Neural cell (in vitro differentiated cells): ENCODE measurements at regions not wholly inside any gene's neighbourhood (a gene's known extent, or its start where the extent isn't known, plus 50 kb on each side); places are given as distances from the start of the nearest gene placed in this dataset.

Experiments
- H2AFZ ChIP-seq: fragments of 200-600, 300-800 bp; sonication (generic), shearing (Covaris generic); 2 replicates; pipeline ENCODE4 v1.6.0; 2014; ENCODE audit warnings: low read depth, mild to moderate bottlenecking, antibody characterized with exemption, low read length, moderate library complexity
- H3F3A ChIP-seq: fragments of 200-600 bp; shearing (Covaris generic); 2 replicates; pipeline ENCODE4 v1.6.1; 2016; ENCODE audit warnings: mild to moderate bottlenecking, moderate library complexity, mixed read lengths, antibody characterized with exemption, low read length; ENCODE audit not compliant: insufficient read depth, poor library complexity, severe bottlenecking
- H3K27ac ChIP-seq: fragments of 200-600, 300-800 bp; sonication (generic), shearing (Covaris generic); 2 replicates; pipeline ENCODE4 v1.5.1; 2014; ENCODE audit warnings: mild to moderate bottlenecking, low read length, moderate library complexity
- H3K27me3 ChIP-seq: fragments of 300-800, 200-600 bp; sonication (generic), shearing (Covaris generic); 2 replicates; pipeline ENCODE4 v1.6.0; 2014; ENCODE audit warnings: mild to moderate bottlenecking, low read depth, low read length, moderate library complexity; ENCODE audit not compliant: insufficient read depth
- H3K36me3 ChIP-seq: fragments of 300-800, 200-600 bp; sonication (generic), shearing (Covaris generic); 2 replicates; pipeline ENCODE4 v1.5.1; 2014; ENCODE audit warnings: mild to moderate bottlenecking, antibody characterized with exemption, low read length, moderate library complexity; ENCODE audit not compliant: insufficient read depth
- H3K4me2 ChIP-seq: fragments of 300-800, 200-600 bp; sonication (generic), shearing (Covaris generic); 2 replicates; pipeline ENCODE4 v1.6.0; 2014; ENCODE audit warnings: mild to moderate bottlenecking, low read length
- H3K4me3 ChIP-seq: fragments of 300-800, 200-600 bp; sonication (generic), shearing (Covaris generic); 2 replicates; pipeline ENCODE4 v1.5.1; 2014; ENCODE audit warnings: mild to moderate bottlenecking, low read length, moderate library complexity
- H3K79me2 ChIP-seq: fragments of 200-600 bp; shearing (Covaris generic); replicated peaks from 2 replicates; pipeline ENCODE4 v1.6.0; 2014; ENCODE audit warnings: mild to moderate bottlenecking, low read length, moderate library complexity; ENCODE audit not compliant: insufficient read depth
- H3K9ac ChIP-seq: fragments of 300-800, 200-600 bp; sonication (generic), shearing (Covaris generic); 2 replicates; pipeline ENCODE4 v1.6.1; 2016; ENCODE audit warnings: mild to moderate bottlenecking, low read length, mixed read lengths
- H3K9me2 ChIP-seq: fragments of 200-600 bp; shearing (Covaris generic); 2 replicates; pipeline ENCODE4 v1.6.1; 2016; ENCODE audit warnings: mild to moderate bottlenecking, low read length, mixed read lengths; ENCODE audit not compliant: insufficient read depth
- H3K9me3 ChIP-seq: fragments of 200-600, 300-800 bp; sonication (generic), shearing (Covaris generic); 2 replicates; pipeline ENCODE4 v1.6.1; 2016; ENCODE audit warnings: mild to moderate bottlenecking, mixed run types, low read length, moderate library complexity, mixed read lengths
- H4K20me1 ChIP-seq: fragments of 200-600 bp; shearing (Covaris generic); 2 replicates; pipeline ENCODE4 v1.6.1; 2016; ENCODE audit warnings: mild to moderate bottlenecking, mixed run types; ENCODE audit not compliant: insufficient read depth
- CTCF ChIP-seq: fragments of 450-650 bp; IDR thresholded peaks from 2 replicates; pipeline ENCODE4 v1.5.1; 2014; ENCODE audit warnings: antibody characterized with exemption, mild to moderate bottlenecking, moderate library complexity; ENCODE audit not compliant: poor library complexity, severe bottlenecking
- EP300 ChIP-seq: fragments of 450-650 bp; conservative IDR thresholded peaks from 2 replicates; pipeline ENCODE4 v1.6.1; 2014; ENCODE audit warnings: antibody characterized with exemption, mild to moderate bottlenecking, moderate library complexity; ENCODE audit not compliant: poor library complexity, severe bottlenecking
- EZH2 ChIP-seq: fragments of 200-600, 300-800 bp; shearing (Covaris generic), sonication (generic); IDR thresholded peaks from 2 replicates; pipeline ENCODE4 v1.6.1; 2014; ENCODE audit warnings: antibody characterized with exemption, low read length, borderline replicate concordance, mild to moderate bottlenecking; ENCODE audit not compliant: insufficient read depth, poor library complexity, severe bottlenecking
- MXI1 ChIP-seq: fragments of 450-650 bp; conservative IDR thresholded peaks from 2 replicates; pipeline ENCODE4 v1.6.1; 2014; ENCODE audit warnings: antibody characterized with exemption, mild to moderate bottlenecking; ENCODE audit not compliant: poor library complexity, severe bottlenecking
- POLR2AphosphoS5 ChIP-seq: IDR thresholded peaks from 2 replicates; pipeline ENCODE4 v1.6.1; 2012
- RAD21 ChIP-seq: fragments of 450-650 bp; conservative IDR thresholded peaks from 2 replicates; pipeline ENCODE4 v1.6.1; 2014; ENCODE audit warnings: antibody characterized with exemption, mild to moderate bottlenecking, moderate library complexity
- REST ChIP-seq: IDR thresholded peaks from 2 replicates; pipeline ENCODE4 v1.6.1; 2012; ENCODE audit warnings: borderline replicate concordance
- SMC3 ChIP-seq: fragments of 450-650 bp; conservative IDR thresholded peaks from 2 replicates; pipeline ENCODE4 v1.6.1; 2014; ENCODE audit warnings: antibody characterized with exemption, mild to moderate bottlenecking, moderate library complexity; ENCODE audit not compliant: poor library complexity
- TAF1 ChIP-seq: IDR thresholded peaks from 2 replicates; pipeline ENCODE4 v1.6.1; 2012; ENCODE audit warnings: low read depth

DNA sequence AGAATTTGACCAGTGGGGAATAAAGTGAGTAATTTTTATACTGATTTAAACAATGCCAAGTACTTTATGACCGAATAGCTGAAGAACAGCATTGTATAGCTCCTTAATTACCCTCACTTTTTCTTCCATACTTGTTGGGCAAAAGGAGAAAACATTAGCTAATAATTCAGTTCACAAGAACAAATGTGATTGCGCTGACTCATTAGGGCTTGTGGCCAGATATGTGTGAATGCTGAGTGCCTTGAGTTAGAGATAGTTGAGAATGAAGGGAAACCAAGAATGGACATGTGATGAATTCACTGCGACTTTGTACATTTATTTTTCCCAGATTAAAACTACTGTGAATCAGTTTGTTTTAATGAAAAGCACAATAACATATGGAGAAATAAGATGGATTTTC lies 669.4 kb downstream of the TFAP2A start:
- H3K9me2 ChIP-seq: no peaks in the 10 kb centered on the region
- H4K20me1 ChIP-seq: no peaks in the 10 kb centered on the region
- no peaks in the 10 kb centered on the region for H3K36me3 ChIP-seq
- H3K4me2 ChIP-seq: no peak overlapping the region
- no peak overlapping the region for H3K4me3 ChIP-seq
- no peak overlapping the region for H3K9ac ChIP-seq
- no peaks in the 10 kb centered on the region for H3K79me2 ChIP-seq
- no peak for TF ChIP-seq SMC3
- no peak for TF ChIP-seq EZH2
- no peak for TF ChIP-seq MXI1
- no peak for TF ChIP-seq TAF1
- no peak for TF ChIP-seq CTCF
- TF ChIP-seq REST: no peak
- no peak for TF ChIP-seq EP300
- no peak for TF ChIP-seq POLR2AphosphoS5
- no peak for TF ChIP-seq RAD21
- no peaks in the 10 kb centered on the region for H3K9me3 ChIP-seq
- no peaks in the 10 kb centered on the region for H3F3A ChIP-seq
- no peak overlapping the region for H3K27ac ChIP-seq
- H3K27me3 ChIP-seq: no peaks in the 10 kb centered on the region
- H2AFZ ChIP-seq: no peak overlapping the region

DNA sequence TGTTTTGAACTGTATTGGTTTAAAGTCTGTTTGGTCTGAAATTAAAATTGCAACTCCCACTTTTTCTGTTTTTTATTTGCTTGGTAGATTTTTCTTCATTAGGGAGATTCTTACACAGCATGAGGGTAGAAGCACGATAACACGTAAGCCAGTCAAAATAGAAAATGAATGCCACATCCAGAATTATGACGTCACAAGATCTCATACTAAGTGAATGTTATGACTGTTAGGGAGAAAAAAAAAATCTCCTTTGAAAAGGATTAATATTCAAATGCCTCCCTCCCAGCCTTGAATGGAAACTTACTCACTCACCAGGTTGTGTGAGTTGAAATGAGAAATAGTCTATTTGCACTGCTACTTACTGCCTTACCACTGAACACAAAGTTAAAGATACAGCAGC lies 670.8 kb downstream of the TFAP2A start:
- Histone ChIP-seq H3K9me3 (no peaks in the 10 kb centered on the region), H2AFZ (no peak overlapping the region), H3K9me2 (no peaks in the 10 kb centered on the region), H4K20me1 (no peaks in the 10 kb centered on the region), H3K27me3 (no peaks in the 10 kb centered on the region), H3K27ac (no peak overlapping the region), H3F3A (no peaks in the 10 kb centered on the region), H3K79me2 (no peaks in the 10 kb centered on the region), H3K36me3 (no peaks in the 10 kb centered on the region), H3K9ac (no peak overlapping the region), H3K4me2 (no peak overlapping the region), H3K4me3 (no peak overlapping the region)
- TF ChIP-seq TAF1: no peak
- TF ChIP-seq EZH2: no peak
- no peak for TF ChIP-seq REST
- no peak for TF ChIP-seq POLR2AphosphoS5
- TF ChIP-seq MXI1: no peak
- no peak for TF ChIP-seq RAD21
- TF ChIP-seq SMC3: no peak
- no peak for TF ChIP-seq CTCF
- TF ChIP-seq EP300: no peak
